Activated naive CD4-positive, alpha-beta T cell treated with Interleukin-2 at 50 U/mL for 16 hours (primary cell): ENCODE measurements at regions not wholly inside any gene's neighbourhood (a gene's known extent, or its start where the extent isn't known, plus 50 kb on each side); places are given as distances from the start of the nearest gene placed in this dataset.

Source experiments
- DNase-seq: peaks from one replicate; pipeline ENCODE4 v3.0.0-alpha.2; 2020

- DNase-seq, result no peak
Observed at GRCh38 chr17:5635949-5636348, 51.6 kb upstream of the NLRP1 start.

GRCh38 chr17:5638596-5638995 is 54.3 kb upstream of the NLRP1 start:
- no peak for DNase-seq

GRCh38 chr17:5640726-5641125 is 56.4 kb upstream of the NLRP1 start:
- no peak for DNase-seq

GRCh38 chr17:5642752-5643151 is 58.4 kb upstream of the NLRP1 start:
- no peak for DNase-seq

- DNase-seq, result no peak
Observed at GRCh38 chr17:5644065-5644464, 59.8 kb upstream of the NLRP1 start.

GRCh38 chr17:5651348-5651747 is 67.0 kb upstream of the NLRP1 start:
- DNase-seq, result no peak

- DNase-seq, result no peak
Observed at GRCh38 chr17:5661491-5662125, 77.3 kb upstream of the NLRP1 start.

GRCh38 chr17:5662409-5663085 is 78.2 kb upstream of the NLRP1 start:
- DNase-seq, result no peak

GRCh38 chr17:5665164-5665563 is 80.9 kb upstream of the NLRP1 start:
- DNase-seq, result no peak

- DNase-seq, result no peak
Observed at GRCh38 chr17:5667871-5668270, 83.6 kb upstream of the NLRP1 start.

GRCh38 chr17:5668557-5669138 is 84.3 kb upstream of the NLRP1 start:
- DNase-seq, result no peak

- DNase-seq, result no peak
Observed at GRCh38 chr17:5669191-5669590, 84.9 kb upstream of the NLRP1 start.

GRCh38 chr17:5672141-5672540 is 87.8 kb upstream of the NLRP1 start:
- no peak for DNase-seq

- no peak for DNase-seq
Observed at GRCh38 chr17:5672815-5673430, 88.6 kb upstream of the NLRP1 start.

GRCh38 chr17:5675625-5676421 is 91.5 kb upstream of the NLRP1 start:
- DNase-seq, result no peak

- no peak for DNase-seq
Observed at GRCh38 chr17:5677620-5678019, 93.3 kb upstream of the NLRP1 start.

GRCh38 chr17:5678171-5678570 is 93.9 kb upstream of the NLRP1 start:
- DNase-seq, result no peak

- no peak for DNase-seq
Observed at GRCh38 chr17:5680766-5681165, 96.5 kb upstream of the NLRP1 start.

GRCh38 chr17:5683241-5683640 is 98.9 kb upstream of the NLRP1 start:
- no peak for DNase-seq

GRCh38 chr17:5686074-5686635 is 101.8 kb upstream of the NLRP1 start:
- DNase-seq, result no peak

- DNase-seq, result no peak
Observed at GRCh38 chr17:5687646-5688045, 103.3 kb upstream of the NLRP1 start.

GRCh38 chr17:5693821-5694220 is 109.5 kb upstream of the NLRP1 start:
- DNase-seq, result no peak

GRCh38 chr17:5694551-5694950 is 110.2 kb upstream of the NLRP1 start:
- no peak for DNase-seq
